ENCODE measurements at regions not wholly inside any gene's neighbourhood (a gene's known extent, or its start where the extent isn't known, plus 50 kb on each side); places are given as distances from the start of the nearest gene placed in this dataset.

DNA sequence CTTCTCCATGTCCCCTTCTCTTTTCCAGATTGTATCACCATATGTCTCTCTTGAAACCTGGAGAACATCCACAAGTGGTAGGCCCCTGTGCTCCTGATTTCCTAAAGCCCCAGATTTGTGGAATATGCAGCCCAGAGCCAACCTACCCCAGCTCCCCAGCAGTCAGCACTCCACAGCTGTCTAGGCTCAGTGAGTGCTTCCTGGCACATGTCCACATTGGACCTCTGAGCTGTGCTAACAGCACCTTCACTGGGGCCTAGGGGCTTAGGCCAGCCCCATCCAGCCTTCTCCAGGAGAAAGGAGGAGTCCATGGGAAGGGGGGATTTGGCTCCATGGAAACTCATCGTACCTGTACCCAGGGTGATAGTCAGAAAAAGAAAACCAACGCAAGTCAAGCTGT, 192.7 kb downstream of the FGFR2 start:
- Histone ChIP-seq H3K9me3 (ENCODE audit: control insufficient read depth, low read length) (no peaks in the 10 kb centered on the region), H3K36me3 (ENCODE audit: control insufficient read depth, insufficient read depth, low read length) (no peaks in the 10 kb centered on the region), H3K4me3 (ENCODE audit: extremely low read depth, insufficient read depth, low read length, poor library complexity, severe bottlenecking) (no peak overlapping the region), H3K27ac (ENCODE audit: low read depth, low read length, severe bottlenecking) (no peak overlapping the region), H3K4me1 (ENCODE audit: control insufficient read depth, insufficient read depth, low read length, poor library complexity, severe bottlenecking) (no peaks in the 10 kb centered on the region)
- 100% methylated on average over 1 to 2 of the region's 2 CpGs for WGBS, 2 experiments (ENCODE audit: insufficient coverage in 2 of 2)

DNA sequence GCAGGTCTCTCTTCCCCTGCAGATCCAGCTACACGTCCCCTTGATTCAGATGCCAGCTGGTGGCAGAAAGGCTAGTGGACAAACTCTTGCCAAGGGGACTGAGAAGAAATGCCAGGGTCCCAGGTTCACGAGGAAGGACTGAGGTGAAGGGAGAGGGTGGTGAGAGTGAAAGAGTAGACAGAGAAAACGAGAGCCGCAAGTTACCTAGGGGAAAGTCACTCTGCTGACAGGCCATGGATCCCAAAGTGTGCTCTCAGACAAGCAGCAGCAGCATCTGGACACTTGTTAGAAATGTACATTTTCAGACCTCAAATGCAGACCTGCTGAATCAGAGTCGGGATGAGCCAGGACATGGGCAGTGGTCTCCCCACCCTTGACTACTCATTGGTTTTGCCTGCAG, 192.3 kb downstream of the FGFR2 start:
- no peaks in the 10 kb centered on the region for H3K36me3 ChIP-seq (ENCODE audit: control insufficient read depth, insufficient read depth, low read length)
- no peak overlapping the region for H3K27ac ChIP-seq (ENCODE audit: low read depth, low read length, severe bottlenecking)
- no peak overlapping the region for H3K4me3 ChIP-seq (ENCODE audit: extremely low read depth, insufficient read depth, low read length, poor library complexity, severe bottlenecking)
- no peaks in the 10 kb centered on the region for H3K4me1 ChIP-seq (ENCODE audit: control insufficient read depth, insufficient read depth, low read length, poor library complexity, severe bottlenecking)
- no peaks in the 10 kb centered on the region for H3K9me3 ChIP-seq (ENCODE audit: control insufficient read depth, low read length)
- WGBS, 2 experiments (ENCODE audit: insufficient coverage in 2 of 2): 87 to 89% methylated on average over 3 to 4 of the region's 5 CpGs

DNA sequence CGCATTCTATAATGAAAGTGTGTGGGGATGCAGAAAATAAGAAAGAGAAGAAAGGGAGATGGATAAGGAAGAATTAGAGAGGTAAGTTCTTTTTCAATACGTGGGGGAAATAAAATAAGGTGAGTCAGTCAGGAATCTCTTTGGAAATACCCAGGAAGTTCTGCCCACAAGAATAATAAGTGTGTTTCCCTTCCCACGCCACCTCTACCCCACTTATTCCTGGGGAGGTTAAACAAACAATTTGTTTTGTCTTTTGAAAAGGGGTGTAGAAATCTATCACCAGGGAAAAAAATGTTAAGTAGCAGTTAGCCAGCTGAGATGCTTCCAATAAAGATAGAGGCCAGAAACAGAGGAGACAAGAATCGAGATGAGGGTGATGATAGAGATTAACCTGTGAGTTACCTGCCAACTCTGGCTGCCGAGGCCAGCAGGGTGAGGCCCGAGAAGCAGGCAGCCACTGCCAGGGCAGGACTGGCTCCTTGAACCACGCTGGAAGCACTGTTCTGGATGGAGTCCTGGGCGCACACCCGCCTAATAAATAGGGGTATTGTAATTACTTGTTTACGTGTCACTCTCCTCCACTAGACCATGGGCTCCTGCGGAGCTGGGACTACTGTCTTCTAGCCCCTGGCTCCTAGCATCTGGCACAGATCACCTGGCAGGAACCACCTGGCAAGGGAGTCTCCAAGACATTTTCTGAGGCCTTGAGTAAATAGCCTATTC, 191.3 kb downstream of the FGFR2 start:
- Histone ChIP-seq H3K36me3 (ENCODE audit: control insufficient read depth, insufficient read depth, low read length) (no peaks in the 10 kb centered on the region), H3K27ac (ENCODE audit: low read depth, low read length, severe bottlenecking) (no peak overlapping the region), H3K9me3 (ENCODE audit: control insufficient read depth, low read length) (no peaks in the 10 kb centered on the region), H3K4me1 (ENCODE audit: control insufficient read depth, insufficient read depth, low read length, poor library complexity, severe bottlenecking) (no peaks in the 10 kb centered on the region), H3K4me3 (ENCODE audit: extremely low read depth, insufficient read depth, low read length, poor library complexity, severe bottlenecking) (no peak overlapping the region)
- 87 to 91% methylated on average over 4 to 5 of the region's 11 CpGs for WGBS, 2 experiments (ENCODE audit: insufficient coverage in 2 of 2)

DNA sequence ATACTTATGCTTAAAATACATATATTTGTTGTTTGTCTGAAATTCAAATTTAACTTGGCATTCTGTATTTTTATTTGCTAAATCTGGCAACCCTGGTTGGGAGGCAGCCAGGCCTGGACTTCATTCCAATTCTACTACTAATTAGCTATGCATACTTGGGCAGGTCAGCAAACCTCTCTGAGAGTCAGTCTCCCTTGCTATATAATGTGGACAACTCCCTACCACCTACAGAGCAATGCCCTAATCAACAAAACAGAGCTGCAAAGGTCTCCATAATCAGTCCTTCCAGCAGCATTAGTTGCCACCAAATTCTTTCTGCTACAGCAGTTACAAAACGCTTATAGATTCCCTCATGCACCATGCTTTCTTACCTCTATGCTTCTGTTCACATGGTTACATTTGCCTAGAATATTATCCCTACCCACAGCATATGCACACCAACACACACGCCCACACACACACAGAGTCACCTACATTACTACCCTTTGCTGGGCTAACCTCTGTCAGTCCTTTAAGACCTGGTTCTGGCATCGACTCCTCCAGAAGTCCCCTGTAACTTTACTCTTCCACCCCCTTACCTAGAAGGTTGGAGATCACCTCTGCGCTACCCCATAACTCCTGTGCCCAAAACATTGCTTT, 188.7 kb downstream of the FGFR2 start:
- WGBS, 2 experiments (ENCODE audit: insufficient coverage in 2 of 2): 85 to 95% methylated on average over 3 of the region's 4 CpGs
- Histone ChIP-seq H3K9me3 (ENCODE audit: control insufficient read depth, low read length) (peaks cover 6% of the 10 kb centered on the region), H3K4me1 (ENCODE audit: control insufficient read depth, insufficient read depth, low read length, poor library complexity, severe bottlenecking) (no peaks in the 10 kb centered on the region), H3K36me3 (ENCODE audit: control insufficient read depth, insufficient read depth, low read length) (no peaks in the 10 kb centered on the region), H3K4me3 (ENCODE audit: extremely low read depth, insufficient read depth, low read length, poor library complexity, severe bottlenecking) (no peak overlapping the region), H3K27ac (ENCODE audit: low read depth, low read length, severe bottlenecking) (no peak overlapping the region)

DNA sequence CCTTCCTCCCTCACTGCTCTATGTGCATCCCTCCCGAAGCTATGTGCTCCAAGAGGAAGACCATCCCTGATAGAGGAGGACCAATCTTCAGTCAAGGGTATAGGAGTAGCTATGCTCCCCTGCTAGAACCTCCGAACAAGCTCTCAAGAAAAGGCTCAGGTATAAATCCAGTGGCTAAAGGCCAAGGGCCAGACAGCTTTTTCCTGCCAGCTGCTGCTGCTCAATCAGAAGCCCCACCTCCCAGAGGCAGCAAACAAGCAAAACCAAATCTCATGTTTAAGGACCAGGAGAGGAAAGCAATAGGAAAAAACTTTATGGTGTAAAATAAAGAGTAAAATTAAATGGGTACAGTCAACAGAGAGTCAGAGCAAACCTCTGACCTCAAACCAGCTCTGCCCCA, 187.2 kb downstream of the FGFR2 start:
- peaks cover 6% of the 10 kb centered on the region for H3K9me3 ChIP-seq (ENCODE audit: control insufficient read depth, low read length)
- 90 to 100% methylated on average over 1 to 2 of the region's 2 CpGs for WGBS, 2 experiments (ENCODE audit: insufficient coverage in 2 of 2)

DNA sequence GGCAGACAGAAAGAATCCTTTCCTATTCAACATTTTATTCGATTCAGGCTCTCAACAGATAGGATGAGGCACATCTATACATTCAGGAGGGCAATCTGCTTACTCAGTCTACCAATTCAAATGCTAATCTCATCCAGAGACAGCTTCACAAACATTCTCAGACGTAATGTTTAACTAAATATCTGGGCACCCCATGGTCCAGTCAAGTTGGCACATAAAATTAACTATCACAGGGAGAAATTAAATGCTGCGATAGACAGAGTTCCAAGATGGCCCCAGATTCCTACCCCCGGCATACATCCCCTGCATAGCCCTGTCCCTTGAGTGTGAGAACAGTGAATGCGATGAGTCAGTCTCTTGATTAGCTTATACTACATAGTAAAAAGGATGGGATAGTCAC, 184.3 kb downstream of the FGFR2 start:
- H3K27ac ChIP-seq (ENCODE audit: low read depth, low read length, severe bottlenecking): no peak overlapping the region
- no peaks in the 10 kb centered on the region for H3K36me3 ChIP-seq (ENCODE audit: control insufficient read depth, insufficient read depth, low read length)
- WGBS, 2 experiments (ENCODE audit: insufficient coverage in 2 of 2): 87 to 90% methylated on average over 2 to 3 of the region's 5 CpGs
- no peaks in the 10 kb centered on the region for H3K4me1 ChIP-seq (ENCODE audit: control insufficient read depth, insufficient read depth, low read length, poor library complexity, severe bottlenecking)
- H3K9me3 ChIP-seq (ENCODE audit: control insufficient read depth, low read length): peaks cover 6% of the 10 kb centered on the region
- no peak overlapping the region for H3K4me3 ChIP-seq (ENCODE audit: extremely low read depth, insufficient read depth, low read length, poor library complexity, severe bottlenecking)

More for the DNA sequence above, 187.2 kb downstream of the FGFR2 start:
- Histone ChIP-seq H3K27ac (ENCODE audit: low read depth, low read length, severe bottlenecking) (no peak overlapping the region), H3K4me3 (ENCODE audit: extremely low read depth, insufficient read depth, low read length, poor library complexity, severe bottlenecking) (no peak overlapping the region), H3K36me3 (ENCODE audit: control insufficient read depth, insufficient read depth, low read length) (no peaks in the 10 kb centered on the region), H3K4me1 (ENCODE audit: control insufficient read depth, insufficient read depth, low read length, poor library complexity, severe bottlenecking) (no peaks in the 10 kb centered on the region)

DNA sequence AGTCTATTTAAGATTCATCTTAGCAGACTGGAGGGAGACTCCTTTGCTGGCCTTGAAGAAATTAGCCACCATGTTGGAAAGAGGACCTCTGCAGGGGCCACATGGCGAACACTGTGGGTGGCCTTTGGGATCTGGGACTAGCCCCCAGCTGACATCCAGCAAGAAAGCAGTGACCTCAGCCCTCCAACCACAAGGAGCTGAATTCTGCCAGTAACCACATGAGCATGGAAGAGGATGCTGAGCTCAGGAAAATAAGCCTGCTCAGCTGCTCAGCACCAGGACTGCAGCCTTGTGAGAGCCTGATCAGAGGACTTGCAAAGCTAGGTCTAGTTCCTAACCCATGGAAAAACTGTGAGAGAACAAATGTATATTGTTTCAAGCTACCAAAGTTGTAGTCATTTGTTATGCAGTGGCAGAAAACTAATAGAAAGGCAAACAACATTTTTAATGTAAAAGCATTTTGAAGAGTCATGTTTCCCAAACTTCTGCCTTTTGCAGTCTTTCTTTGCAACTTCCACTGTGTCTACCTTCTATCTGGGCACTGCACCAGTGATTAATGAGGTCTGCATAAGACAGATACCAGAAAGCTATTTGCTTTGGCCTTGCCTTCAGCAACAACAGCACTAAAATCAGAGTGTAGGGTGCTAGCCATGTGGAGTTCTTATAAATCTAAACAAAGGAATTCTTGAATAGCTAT, 183.7 kb downstream of the FGFR2 start:
- H3K27ac ChIP-seq (ENCODE audit: low read depth, low read length, severe bottlenecking): no peak overlapping the region
- peaks cover 6% of the 10 kb centered on the region for H3K9me3 ChIP-seq (ENCODE audit: control insufficient read depth, low read length)
- no peaks in the 10 kb centered on the region for H3K4me1 ChIP-seq (ENCODE audit: control insufficient read depth, insufficient read depth, low read length, poor library complexity, severe bottlenecking)
- H3K4me3 ChIP-seq (ENCODE audit: extremely low read depth, insufficient read depth, low read length, poor library complexity, severe bottlenecking): no peak overlapping the region
- H3K36me3 ChIP-seq (ENCODE audit: control insufficient read depth, insufficient read depth, low read length): no peaks in the 10 kb centered on the region
- WGBS, 2 experiments (ENCODE audit: insufficient coverage in 2 of 2): 80 to 100% methylated on average over 1 of the region's 1 CpG

DNA sequence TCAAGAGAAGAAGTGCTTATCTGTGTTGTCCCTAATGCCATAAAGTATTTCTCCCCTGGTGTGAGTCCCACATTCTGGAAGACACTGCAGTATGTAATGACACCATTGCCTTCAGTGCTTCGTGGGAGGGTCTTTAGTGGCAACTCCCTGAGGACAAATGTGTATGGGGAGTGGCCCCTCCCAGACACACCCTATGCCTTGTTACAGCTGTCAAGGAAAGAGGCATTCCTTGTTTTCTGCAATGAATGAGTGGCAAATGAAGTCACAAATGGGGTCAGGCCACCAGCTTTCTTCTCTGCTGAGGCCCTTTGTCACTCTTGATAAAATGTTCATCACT, 183.2 kb downstream of the FGFR2 start:
- H3K4me1 ChIP-seq (ENCODE audit: control insufficient read depth, insufficient read depth, low read length, poor library complexity, severe bottlenecking): no peaks in the 10 kb centered on the region
- no peak overlapping the region for H3K4me3 ChIP-seq (ENCODE audit: extremely low read depth, insufficient read depth, low read length, poor library complexity, severe bottlenecking)
- 67 to 80% methylated on average over 1 of the region's 1 CpG for WGBS, 2 experiments (ENCODE audit: insufficient coverage in 2 of 2)

DNA sequence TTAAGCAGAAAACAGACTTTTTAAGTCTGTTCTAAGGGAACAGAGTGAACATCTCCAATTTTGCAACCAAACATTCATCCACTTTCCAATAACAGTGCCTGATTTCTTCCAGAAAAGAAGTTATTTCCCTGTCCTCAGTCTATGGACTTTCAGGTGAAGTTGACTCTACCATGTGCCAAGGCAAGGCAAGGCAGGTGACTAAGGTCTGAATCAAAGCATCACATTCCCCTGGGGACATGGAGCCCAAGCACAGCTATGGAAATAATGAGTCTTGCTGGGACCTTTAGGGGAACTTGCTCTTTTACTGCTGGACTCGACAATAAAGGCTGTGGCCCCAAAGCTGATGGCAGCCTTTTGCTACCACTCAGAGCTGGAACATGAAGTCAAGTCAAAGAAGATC, 182.2 kb downstream of the FGFR2 start:
- H3K27ac ChIP-seq (ENCODE audit: low read depth, low read length, severe bottlenecking): no peak overlapping the region
- no peak overlapping the region for H3K4me3 ChIP-seq (ENCODE audit: extremely low read depth, insufficient read depth, low read length, poor library complexity, severe bottlenecking)
- WGBS, 2 experiments (ENCODE audit: insufficient coverage in 2 of 2): 75 to 92% methylated on average over 1 of the region's 1 CpG
- H3K9me3 ChIP-seq (ENCODE audit: control insufficient read depth, low read length): peaks cover 6% of the 10 kb centered on the region
- no peaks in the 10 kb centered on the region for H3K4me1 ChIP-seq (ENCODE audit: control insufficient read depth, insufficient read depth, low read length, poor library complexity, severe bottlenecking)
- no peaks in the 10 kb centered on the region for H3K36me3 ChIP-seq (ENCODE audit: control insufficient read depth, insufficient read depth, low read length)

More for the DNA sequence above, 183.2 kb downstream of the FGFR2 start:
- Histone ChIP-seq H3K36me3 (ENCODE audit: control insufficient read depth, insufficient read depth, low read length) (no peaks in the 10 kb centered on the region), H3K9me3 (ENCODE audit: control insufficient read depth, low read length) (peaks cover 6% of the 10 kb centered on the region), H3K27ac (ENCODE audit: low read depth, low read length, severe bottlenecking) (no peak overlapping the region)

DNA sequence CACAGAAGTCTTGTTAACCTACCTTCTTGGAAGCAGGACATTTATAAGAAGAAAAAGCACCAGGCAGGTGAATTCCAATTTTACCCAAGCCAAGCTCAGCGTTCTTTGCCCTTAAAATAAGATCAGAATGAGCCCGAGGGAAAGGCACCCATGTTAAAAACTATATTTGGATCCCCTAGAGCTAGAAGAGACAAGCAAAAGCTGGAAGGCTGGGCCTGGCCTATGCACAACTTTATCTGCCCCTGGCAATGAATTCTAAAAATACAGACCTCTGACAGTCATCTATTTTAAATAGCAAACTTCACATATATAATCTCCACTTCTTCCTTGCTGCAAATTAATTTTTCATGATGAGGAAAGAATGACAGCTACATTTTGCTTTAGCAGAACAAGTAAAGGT, 180.9 kb downstream of the FGFR2 start:
- Histone ChIP-seq H3K4me1 (ENCODE audit: control insufficient read depth, insufficient read depth, low read length, poor library complexity, severe bottlenecking) (no peaks in the 10 kb centered on the region), H3K27ac (ENCODE audit: low read depth, low read length, severe bottlenecking) (no peak overlapping the region), H3K9me3 (ENCODE audit: control insufficient read depth, low read length) (peaks cover 6% of the 10 kb centered on the region), H3K36me3 (ENCODE audit: control insufficient read depth, insufficient read depth, low read length) (no peaks in the 10 kb centered on the region), H3K4me3 (ENCODE audit: extremely low read depth, insufficient read depth, low read length, poor library complexity, severe bottlenecking) (no peak overlapping the region)
- WGBS, 2 experiments (ENCODE audit: insufficient coverage in 2 of 2): 75 to 86% methylated on average over 1 to 2 of the region's 2 CpGs
